ENCODE measurements at regions not wholly inside any gene's neighbourhood (a gene's known extent, or its start where the extent isn't known, plus 50 kb on each side); places are given as distances from the start of the nearest gene placed in this dataset.

DNA sequence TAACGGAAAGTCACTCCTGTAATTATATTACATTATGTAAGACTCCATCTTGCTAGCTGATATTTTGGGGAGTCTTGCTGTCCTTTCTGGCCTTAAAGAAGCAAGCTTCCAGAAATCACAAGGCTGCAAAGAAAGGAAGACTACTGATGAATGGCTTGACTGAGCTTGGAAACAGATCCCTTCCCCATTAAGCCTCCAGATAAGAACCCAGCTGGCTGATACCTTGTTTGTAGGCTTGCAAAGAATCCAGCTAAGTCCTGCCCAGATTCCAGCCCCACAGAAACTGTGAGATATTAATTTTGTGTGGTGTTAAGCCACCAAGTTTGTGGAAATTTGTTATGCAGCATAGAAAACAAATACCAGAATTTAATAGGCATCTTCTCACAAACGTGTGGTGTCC, 49.9 kb upstream of the TMEM106B start (continued):
- TF ChIP-seq ZNF462 (CRISPR knock-in tag; IDR thresholded peaks at IDR 0.05) (no peak), EZH2phosphoT487 (IDR thresholded peaks at IDR 0.05; ENCODE audit: unreplicated experiment) (no peak)
